HG02852 (cell line): ENCODE measurements at regions not wholly inside any gene's neighbourhood (a gene's known extent, or its start where the extent isn't known, plus 50 kb on each side); places are given as distances from the start of the nearest gene placed in this dataset.

Experiments
- ATAC-seq: cut with Tn5 transposase; IDR thresholded peaks from one replicate; pipeline ENCODE4 v1.9.1; 2021; ENCODE audit warnings: mild to moderate bottlenecking, moderate library complexity; ENCODE audit not compliant: unreplicated experiment

GRCh38 chr4:28709891-28710290 lies 1849.2 kb downstream of the STIM2 start:
- no peak for ATAC-seq

- no peak for ATAC-seq
Measured at GRCh38 chr4:28723371-28723770, 1862.7 kb downstream of the STIM2 start.

- ATAC-seq = no peak
Measured at GRCh38 chr4:28724239-28724638, 1863.6 kb downstream of the STIM2 start.

GRCh38 chr4:28730304-28730703 lies 1869.7 kb downstream of the STIM2 start:
- ATAC-seq = no peak

- no peak for ATAC-seq
Measured at GRCh38 chr4:28744066-28744465, 1883.4 kb downstream of the STIM2 start.

- ATAC-seq = no peak
Measured at GRCh38 chr4:28754376-28754775, 1893.7 kb downstream of the STIM2 start.

- no peak for ATAC-seq
Measured at GRCh38 chr4:28755081-28755480, 1894.4 kb downstream of the STIM2 start.

GRCh38 chr4:28759064-28759463 lies 1898.4 kb downstream of the STIM2 start:
- ATAC-seq = no peak

- ATAC-seq = no peak
Measured at GRCh38 chr4:28760003-28760402, 1899.4 kb downstream of the STIM2 start.

- no peak for ATAC-seq
Measured at GRCh38 chr4:28772066-28772465, 1911.4 kb downstream of the STIM2 start.

- no peak for ATAC-seq
Measured at GRCh38 chr4:28772788-28773187, 1912.1 kb downstream of the STIM2 start.

GRCh38 chr4:28774344-28774743 lies 1913.7 kb downstream of the STIM2 start:
- no peak for ATAC-seq

GRCh38 chr4:28776004-28776403 lies 1915.4 kb downstream of the STIM2 start:
- no peak for ATAC-seq

GRCh38 chr4:28784188-28784587 lies 1923.5 kb downstream of the STIM2 start:
- ATAC-seq = no peak

- ATAC-seq = no peak
Measured at GRCh38 chr4:28787947-28788346, 1927.3 kb downstream of the STIM2 start.

- no peak for ATAC-seq
Measured at GRCh38 chr4:28788929-28789490, 1928.4 kb downstream of the STIM2 start.

- no peak for ATAC-seq
Measured at GRCh38 chr4:28792917-28793597, 1927.1 kb upstream of the PCDH7 start.

GRCh38 chr4:28799696-28800095 lies 1920.5 kb upstream of the PCDH7 start:
- no peak for ATAC-seq

GRCh38 chr4:28811025-28811424 lies 1909.1 kb upstream of the PCDH7 start:
- ATAC-seq = no peak

- no peak for ATAC-seq
Measured at GRCh38 chr4:28822163-28822562, 1898.0 kb upstream of the PCDH7 start.

GRCh38 chr4:28827866-28828265 lies 1892.3 kb upstream of the PCDH7 start:
- no peak for ATAC-seq

- ATAC-seq = no peak
Measured at GRCh38 chr4:28831867-28832266, 1888.3 kb upstream of the PCDH7 start.

GRCh38 chr4:28832444-28832843 lies 1887.7 kb upstream of the PCDH7 start:
- ATAC-seq = no peak
